ENCODE measurements at regions not wholly inside any gene's neighbourhood (a gene's known extent, or its start where the extent isn't known, plus 50 kb on each side); places are given as distances from the start of the nearest gene placed in this dataset.
"Not testable (repeated sequence)": the region's sequence is repeated elsewhere in the genome, so short reads cannot be mapped to it uniquely, and the experiment has no call there.

GRCh38 chr7:63104666-63105065 lies 894.0 kb upstream of the ZNF722 start:
- TF ChIP-seq EZH2phosphoT487 (IDR thresholded peaks at IDR 0.05; ENCODE audit: borderline replicate concordance) (no peak), CTCF (conservative IDR thresholded peaks at IDR 0.05; ENCODE audit: low read length) (no peak)
- Histone ChIP-seq H2AFZ (ENCODE audit: low read length) (no peak overlapping the region), H3K4me3 (ENCODE audit: low read length, poor library complexity, severe bottlenecking) (no peak overlapping the region), H3K27me3 (ENCODE audit: insufficient read depth, low read length, poor library complexity, severe bottlenecking) (no peaks in the 10 kb centered on the region), H3K9me2 (replicated peaks; ENCODE audit: low read depth, low read length) (no peaks in the 10 kb centered on the region), H3K9ac (ENCODE audit: low read depth, low read length, poor library complexity, severe bottlenecking) (no peak overlapping the region), H3K79me2 (ENCODE audit: insufficient read depth, low read length) (no peaks in the 10 kb centered on the region), H3F3A (ENCODE audit: low read depth) (no peaks in the 10 kb centered on the region), H3K9me3 (ENCODE audit: insufficient read depth, low read depth, low read length) (peaks cover 13% of the 10 kb centered on the region; the same call in 1 of the 2 replicates), H4K20me1 (ENCODE audit: insufficient read depth, low read length, poor library complexity, severe bottlenecking) (no peaks in the 10 kb centered on the region), H3K4me1 (ENCODE audit: insufficient read depth, low read length, poor library complexity, severe bottlenecking) (no peaks in the 10 kb centered on the region), H3K36me3 (ENCODE audit: insufficient read depth, low read length) (no peaks in the 10 kb centered on the region), H3K4me2 (ENCODE audit: low read depth, low read length, poor library complexity, severe bottlenecking) (no peak overlapping the region)

GRCh38 chr7:63105978-63106377 lies 892.7 kb upstream of the ZNF722 start:
- no peak for TF ChIP-seq EZH2phosphoT487 (IDR thresholded peaks at IDR 0.05; ENCODE audit: borderline replicate concordance)
- TF ChIP-seq CTCF (conservative IDR thresholded peaks at IDR 0.05; ENCODE audit: low read length): no peak
- H3F3A ChIP-seq (ENCODE audit: low read depth): no peaks in the 10 kb centered on the region
- H3K27me3 ChIP-seq (ENCODE audit: insufficient read depth, low read length, poor library complexity, severe bottlenecking): no peaks in the 10 kb centered on the region
- no peaks in the 10 kb centered on the region for H3K9me2 ChIP-seq (replicated peaks; ENCODE audit: low read depth, low read length)
- H3K79me2 ChIP-seq (ENCODE audit: insufficient read depth, low read length): no peaks in the 10 kb centered on the region
- H3K9ac ChIP-seq (ENCODE audit: low read depth, low read length, poor library complexity, severe bottlenecking): no peak overlapping the region
- no peak overlapping the region for H3K4me3 ChIP-seq (ENCODE audit: low read length, poor library complexity, severe bottlenecking)
- H3K9me3 ChIP-seq (ENCODE audit: insufficient read depth, low read depth, low read length): peaks cover 10% of the 10 kb centered on the region; the same call in 1 of the 2 replicates
- H3K36me3 ChIP-seq (ENCODE audit: insufficient read depth, low read length): no peaks in the 10 kb centered on the region
- no peak overlapping the region for H3K4me2 ChIP-seq (ENCODE audit: low read depth, low read length, poor library complexity, severe bottlenecking)
- H4K20me1 ChIP-seq (ENCODE audit: insufficient read depth, low read length, poor library complexity, severe bottlenecking): no peaks in the 10 kb centered on the region
- no peaks in the 10 kb centered on the region for H3K4me1 ChIP-seq (ENCODE audit: insufficient read depth, low read length, poor library complexity, severe bottlenecking)
- H2AFZ ChIP-seq (ENCODE audit: low read length): no peak overlapping the region

- no peaks in the 10 kb centered on the region for H3K9me2 ChIP-seq (replicated peaks; ENCODE audit: low read depth, low read length)
- H3K27me3 ChIP-seq (ENCODE audit: insufficient read depth, low read length, poor library complexity, severe bottlenecking): no peaks in the 10 kb centered on the region
- TF ChIP-seq CTCF (conservative IDR thresholded peaks at IDR 0.05; ENCODE audit: low read length): no peak
- no peak for TF ChIP-seq EZH2phosphoT487 (IDR thresholded peaks at IDR 0.05; ENCODE audit: borderline replicate concordance)
- no peaks in the 10 kb centered on the region for H3K79me2 ChIP-seq (ENCODE audit: insufficient read depth, low read length)
- H3K9me3 ChIP-seq (ENCODE audit: insufficient read depth, low read depth, low read length): peaks cover 10% of the 10 kb centered on the region; the same call in 1 of the 2 replicates
- H3K9ac ChIP-seq (ENCODE audit: low read depth, low read length, poor library complexity, severe bottlenecking): no peak overlapping the region
- no peak overlapping the region for H3K4me2 ChIP-seq (ENCODE audit: low read depth, low read length, poor library complexity, severe bottlenecking)
- no peak overlapping the region for H2AFZ ChIP-seq (ENCODE audit: low read length)
- H3F3A ChIP-seq (ENCODE audit: low read depth): no peaks in the 10 kb centered on the region
- H4K20me1 ChIP-seq (ENCODE audit: insufficient read depth, low read length, poor library complexity, severe bottlenecking): no peaks in the 10 kb centered on the region
- H3K4me1 ChIP-seq (ENCODE audit: insufficient read depth, low read length, poor library complexity, severe bottlenecking): no peaks in the 10 kb centered on the region
- H3K4me3 ChIP-seq (ENCODE audit: low read length, poor library complexity, severe bottlenecking): no peak overlapping the region
- no peaks in the 10 kb centered on the region for H3K36me3 ChIP-seq (ENCODE audit: insufficient read depth, low read length)
These were observed 891.9 kb upstream of the ZNF722 start for GRCh38 chr7:63106506-63107388.

- not testable (repeated sequence) for H2AFZ ChIP-seq (ENCODE audit: low read length); H3K4me1 ChIP-seq (ENCODE audit: insufficient read depth, low read length, poor library complexity, severe bottlenecking); H3K27me3 ChIP-seq (ENCODE audit: insufficient read depth, low read length, poor library complexity, severe bottlenecking); H4K20me1 ChIP-seq (ENCODE audit: insufficient read depth, low read length, poor library complexity, severe bottlenecking); H3K4me3 ChIP-seq (ENCODE audit: low read length, poor library complexity, severe bottlenecking); H3K79me2 ChIP-seq (ENCODE audit: insufficient read depth, low read length); H3K9ac ChIP-seq (ENCODE audit: low read depth, low read length, poor library complexity, severe bottlenecking); H3F3A ChIP-seq (ENCODE audit: low read depth); H3K9me2 ChIP-seq (replicated peaks; ENCODE audit: low read depth, low read length); H3K4me2 ChIP-seq (ENCODE audit: low read depth, low read length, poor library complexity, severe bottlenecking); H3K36me3 ChIP-seq (ENCODE audit: insufficient read depth, low read length); H3K9me3 ChIP-seq (ENCODE audit: insufficient read depth, low read depth, low read length)
These were observed 887.1 kb upstream of the ZNF722 start for GRCh38 chr7:63111511-63111910.

All from Loucy (cell line).